ENCODE measurements at regions not wholly inside any gene's neighbourhood (a gene's known extent, or its start where the extent isn't known, plus 50 kb on each side); places are given as distances from the start of the nearest gene placed in this dataset.

DNA sequence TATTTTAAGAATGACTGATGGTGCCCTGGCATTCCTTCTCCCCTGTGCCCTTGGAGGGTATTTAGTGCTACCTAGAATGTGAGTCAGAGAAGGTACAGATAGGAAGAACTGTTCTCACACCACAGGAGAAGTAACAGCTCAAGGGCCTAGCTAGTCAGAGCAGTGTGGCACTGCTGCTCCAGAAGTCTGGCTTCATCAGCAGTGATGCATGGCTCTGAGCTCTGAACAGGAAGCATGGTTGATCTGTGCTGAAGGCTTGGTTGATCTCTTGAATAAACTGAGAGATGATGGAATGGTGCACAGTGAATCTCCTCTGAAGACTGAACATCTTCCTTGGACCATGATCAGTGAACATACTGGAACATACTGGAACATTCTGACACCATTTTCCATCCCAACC lies 425.3 kb upstream of the SLC35B3 start:
- TF ChIP-seq SP1 (IDR thresholded peaks at IDR 0.05; ENCODE audit: low read depth) (no peak), CTCF (IDR thresholded peaks at IDR 0.05 in 2 of 3, conservative IDR thresholded peaks at IDR 0.05 in 1 of 3; ENCODE audit: borderline replicate concordance in 1 of 3, insufficient read depth in 1 of 3, low read depth in 2 of 3, low read length in 2 of 3) (no peak), EGR1 (IDR thresholded peaks at IDR 0.05; ENCODE audit: low read depth) (no peak)
